ENCODE measurements at regions not wholly inside any gene's neighbourhood (a gene's known extent, or its start where the extent isn't known, plus 50 kb on each side); places are given as distances from the start of the nearest gene placed in this dataset.

DNA sequence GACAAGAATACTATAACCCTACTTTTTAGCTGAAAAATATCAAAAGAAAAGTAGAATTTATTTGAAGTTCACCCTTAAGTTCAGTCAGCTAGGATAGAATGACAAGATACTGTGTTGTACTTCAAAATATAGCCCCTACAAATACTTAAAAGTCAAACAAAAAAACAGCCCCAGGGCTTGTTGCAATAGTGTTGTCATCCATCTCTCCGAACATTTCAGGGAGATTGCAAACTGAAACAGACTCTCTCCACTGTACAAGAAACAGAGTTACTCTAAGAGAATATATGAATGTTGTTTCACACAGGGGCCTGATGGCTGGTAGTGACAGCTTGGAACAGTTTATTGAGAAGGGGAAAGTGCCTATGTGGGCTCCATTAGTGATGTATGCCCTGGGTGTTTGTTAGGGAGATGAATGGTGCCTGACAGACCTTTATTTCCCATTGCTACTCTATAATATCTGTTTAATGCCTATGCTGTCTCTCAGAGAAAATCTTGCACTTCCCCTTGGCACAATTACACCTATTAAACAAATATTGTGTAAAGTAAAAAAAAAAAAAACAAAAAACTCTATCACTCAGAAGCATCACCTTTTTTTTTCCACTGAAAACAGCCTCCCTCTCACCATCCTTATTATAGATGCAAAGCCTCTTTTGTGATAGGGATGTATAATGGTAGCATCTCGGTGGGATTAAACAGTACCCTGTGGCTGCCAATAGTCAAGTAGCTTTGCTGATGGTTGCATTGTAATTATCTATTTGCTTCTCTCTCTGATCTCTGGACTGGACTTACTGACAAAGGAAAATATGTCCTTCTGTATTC is 506.3 kb upstream of the LUZP2 start:
- TF ChIP-seq, protein P1, sequence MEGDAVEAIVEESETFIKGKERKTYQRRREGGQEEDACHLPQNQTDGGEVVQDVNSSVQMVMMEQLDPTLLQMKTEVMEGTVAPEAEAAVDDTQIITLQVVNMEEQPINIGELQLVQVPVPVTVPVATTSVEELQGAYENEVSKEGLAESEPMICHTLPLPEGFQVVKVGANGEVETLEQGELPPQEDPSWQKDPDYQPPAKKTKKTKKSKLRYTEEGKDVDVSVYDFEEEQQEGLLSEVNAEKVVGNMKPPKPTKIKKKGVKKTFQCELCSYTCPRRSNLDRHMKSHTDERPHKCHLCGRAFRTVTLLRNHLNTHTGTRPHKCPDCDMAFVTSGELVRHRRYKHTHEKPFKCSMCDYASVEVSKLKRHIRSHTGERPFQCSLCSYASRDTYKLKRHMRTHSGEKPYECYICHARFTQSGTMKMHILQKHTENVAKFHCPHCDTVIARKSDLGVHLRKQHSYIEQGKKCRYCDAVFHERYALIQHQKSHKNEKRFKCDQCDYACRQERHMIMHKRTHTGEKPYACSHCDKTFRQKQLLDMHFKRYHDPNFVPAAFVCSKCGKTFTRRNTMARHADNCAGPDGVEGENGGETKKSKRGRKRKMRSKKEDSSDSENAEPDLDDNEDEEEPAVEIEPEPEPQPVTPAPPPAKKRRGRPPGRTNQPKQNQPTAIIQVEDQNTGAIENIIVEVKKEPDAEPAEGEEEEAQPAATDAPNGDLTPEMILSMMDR (IDR thresholded peaks at IDR 0.05; ENCODE audit: low read length), result no peak
- no peak for TF ChIP-seq EZH2phosphoT487 (IDR thresholded peaks at IDR 0.05; ENCODE audit: low read length)

Data from MM.1S (cell line).